Hematopoietic multipotent progenitor cell treated with erythropoietin and hydrocortisone succinate and interleukin-3 and kit ligand, for 15 days (in vitro differentiated cells): ENCODE measurements at regions not wholly inside any gene's neighbourhood (a gene's known extent, or its start where the extent isn't known, plus 50 kb on each side); places are given as distances from the start of the nearest gene placed in this dataset.
"Not testable (repeated sequence)": the region's sequence is repeated elsewhere in the genome, so short reads cannot be mapped to it uniquely, and the experiment has no call there.

Experiments
- DNase-seq: peaks from one replicate; pipeline ENCODE4 v3.0.0-alpha.2; 2015; ENCODE audit warnings: low spot score

- DNase-seq = no peak
These were observed 227.7 kb downstream of the VAPA start for GRCh38 chr18:10141559-10141958.

- no peak for DNase-seq
These were observed 228.2 kb downstream of the VAPA start for GRCh38 chr18:10142056-10142455.

GRCh38 chr18:10142496-10143160 is 228.8 kb downstream of the VAPA start:
- DNase-seq = no peak

GRCh38 chr18:10143596-10143995 is 229.8 kb downstream of the VAPA start:
- no peak for DNase-seq

- no peak for DNase-seq
These were observed 231.7 kb downstream of the VAPA start for GRCh38 chr18:10145546-10145945.

GRCh38 chr18:10147226-10147625 is 233.4 kb downstream of the VAPA start:
- DNase-seq = no peak

- no peak for DNase-seq
These were observed 233.9 kb downstream of the VAPA start for GRCh38 chr18:10147752-10148151.

- no peak for DNase-seq
These were observed 234.5 kb downstream of the VAPA start for GRCh38 chr18:10148189-10148929.

- DNase-seq = no peak
These were observed 236.1 kb downstream of the VAPA start for GRCh38 chr18:10149768-10150556.

GRCh38 chr18:10150576-10150975 is 236.8 kb downstream of the VAPA start:
- not testable (repeated sequence) for DNase-seq

- DNase-seq = no peak
These were observed 238.7 kb downstream of the VAPA start for GRCh38 chr18:10152475-10152874.

- no peak for DNase-seq
These were observed 240.3 kb downstream of the VAPA start for GRCh38 chr18:10153924-10154752.

- DNase-seq = no peak
These were observed 243.9 kb downstream of the VAPA start for GRCh38 chr18:10157706-10158105.

GRCh38 chr18:10160251-10160650 is 246.4 kb downstream of the VAPA start:
- no peak for DNase-seq

GRCh38 chr18:10161315-10161714 is 247.5 kb downstream of the VAPA start:
- no peak for DNase-seq

- DNase-seq = no peak
These were observed 248.5 kb downstream of the VAPA start for GRCh38 chr18:10162340-10162739.

- DNase-seq = no peak
These were observed 250.7 kb downstream of the VAPA start for GRCh38 chr18:10164271-10165071.

- DNase-seq = no peak
These were observed 252.5 kb downstream of the VAPA start for GRCh38 chr18:10166164-10166807.

GRCh38 chr18:10167759-10168158 is 253.9 kb downstream of the VAPA start:
- DNase-seq = no peak

GRCh38 chr18:10168477-10168876 is 254.7 kb downstream of the VAPA start:
- DNase-seq = no peak
